PC-9 (cell line): ENCODE measurements at regions not wholly inside any gene's neighbourhood (a gene's known extent, or its start where the extent isn't known, plus 50 kb on each side); places are given as distances from the start of the nearest gene placed in this dataset.

Source experiments
- BruUV-seq: library from RNA; stranded (reverse); fragments of 400-500 nt; replicated peaks from 2 replicates; lab custom pipeline; 2021; lab: Mats Ljungman, UMichigan
- CTCF ChIA-PET: fragments of 300-600 bp; sonication (Branson Sonifier 250); formaldehyde crosslinking; loops from one replicate; lab custom pipeline; 2022; ENCODE audit warnings: antibody characterized with exemption; lab: Charles Lee
- POLR2A ChIA-PET: fragments of 300-600 bp; sonication (Branson Sonifier 250); formaldehyde crosslinking; loops from one replicate; lab custom pipeline; 2022; ENCODE audit warnings: antibody characterized with exemption; ENCODE audit not compliant: unreplicated experiment; lab: Charles Lee
- DNase-seq, 2 experiments: peaks; one replicate each; pipeline versions ENCODE4 v3.0.0 to v3.0.0-alpha.2; 2015 to 2022; ENCODE audit warnings: mixed read lengths in 1 of 2
- H2AFZ ChIP-seq: fragments of 200-600 bp; sonication (generic); 2 replicates; pipeline ENCODE4 v1.8.1; 2017; ENCODE audit warnings: antibody characterized with exemption
- H3F3A ChIP-seq: fragments of 200-600 bp; sonication (generic); 2 replicates; pipeline ENCODE4 v1.8.1; 2017; ENCODE audit warnings: antibody characterized with exemption, mild to moderate bottlenecking, low read depth; ENCODE audit not compliant: insufficient read depth
- H3K27ac ChIP-seq: fragments of 200-600 bp; sonication (generic); 2 replicates; pipeline ENCODE4 v1.6.1; 2016; ENCODE audit warnings: mixed run types
- H3K27me3 ChIP-seq: fragments of 200-600 bp; sonication (generic); 2 replicates; pipeline ENCODE4 v1.6.1; 2016; ENCODE audit warnings: low read depth, mixed run types; ENCODE audit not compliant: insufficient read depth
- H3K36me3 ChIP-seq: fragments of 200-600 bp; sonication (generic); 2 replicates; pipeline ENCODE4 v1.6.1; 2016; ENCODE audit warnings: low read depth, mixed run types
- H3K4me1 ChIP-seq: fragments of 200-600 bp; sonication (generic); replicated peaks from 2 replicates; pipeline ENCODE4 v1.6.1; 2016; ENCODE audit warnings: mixed run types; ENCODE audit not compliant: insufficient read depth
- H3K4me2 ChIP-seq: fragments of 200-600 bp; sonication (generic); 2 replicates; pipeline ENCODE4 v1.6.1; 2017; ENCODE audit warnings: mixed run types
- H3K4me3 ChIP-seq: fragments of 200-600 bp; sonication (generic); 2 replicates; pipeline ENCODE4 v1.6.1; 2016; ENCODE audit warnings: mixed run types
- H3K79me2 ChIP-seq: fragments of 200-600 bp; sonication (generic); 2 replicates; pipeline ENCODE4 v1.6.1; 2017; ENCODE audit warnings: low read depth, mixed run types
- H3K9me2 ChIP-seq: fragments of 200-600 bp; sonication (generic); 2 replicates; pipeline ENCODE4 v1.8.1; 2017; ENCODE audit warnings: mild to moderate bottlenecking; ENCODE audit not compliant: insufficient read depth
- H3K9me3 ChIP-seq: fragments of 200-600 bp; sonication (generic); 2 replicates; pipeline ENCODE4 v1.8.1; 2016; ENCODE audit warnings: low read depth; ENCODE audit not compliant: insufficient read depth
- H4K20me1 ChIP-seq: fragments of 200-600 bp; sonication (generic); 2 replicates; pipeline ENCODE4 v1.8.1; 2017; ENCODE audit not compliant: insufficient read depth
- EZH2 ChIP-seq: fragments of 200-600 bp; sonication (generic); IDR thresholded peaks from 2 replicates; pipeline ENCODE4 v1.8.0; 2017; ENCODE audit warnings: antibody characterized with exemption, low read depth
- intact Hi-C: fragments of 100-400 bp; cut with micrococcal nuclease; formaldehyde crosslinking; loops from one replicate; pipeline ENCODE4 v1.10.0; 2022; ENCODE audit not compliant: unreplicated experiment
- TF ChIP-seq, protein P1 (sequence below): fragments of 200-600 bp; sonication (generic); conservative IDR thresholded peaks from 2 replicates; pipeline ENCODE4 v1.6.1; 2017; ENCODE audit warnings: mixed run types, antibody characterized with exemption, mild to moderate bottlenecking, moderate library complexity

DNA sequence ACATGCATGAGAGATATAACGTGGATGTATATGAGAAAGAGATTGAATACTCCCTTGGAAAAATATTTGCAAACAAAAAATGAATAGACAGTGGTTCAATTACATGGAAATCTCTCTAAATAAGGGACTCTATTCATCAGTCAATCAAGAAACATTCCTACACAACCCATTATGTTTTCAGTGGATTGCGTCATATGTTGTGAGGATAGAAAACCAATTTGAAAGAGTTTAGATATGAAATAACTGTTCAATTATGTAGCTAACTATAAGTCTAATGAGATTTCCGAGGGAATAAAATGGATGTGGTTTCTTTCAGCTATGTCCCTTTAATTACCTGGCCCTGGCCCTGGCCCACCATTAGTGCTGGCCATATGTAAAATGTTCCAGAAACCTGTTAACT lies 86.7 kb upstream of the TMCO5A start:
- H3K4me3 ChIP-seq: no peak overlapping the region
- H3K36me3 ChIP-seq: no peaks in the 10 kb centered on the region
- intact Hi-C loops: no loop called here
- no TSS peak for BruUV-seq
- H3K4me1 ChIP-seq: no peaks in the 10 kb centered on the region
- H3F3A ChIP-seq: no peaks in the 10 kb centered on the region
- no peaks in the 10 kb centered on the region for H3K9me2 ChIP-seq
- TF ChIP-seq EZH2: no peak
- TF ChIP-seq, protein P1, sequence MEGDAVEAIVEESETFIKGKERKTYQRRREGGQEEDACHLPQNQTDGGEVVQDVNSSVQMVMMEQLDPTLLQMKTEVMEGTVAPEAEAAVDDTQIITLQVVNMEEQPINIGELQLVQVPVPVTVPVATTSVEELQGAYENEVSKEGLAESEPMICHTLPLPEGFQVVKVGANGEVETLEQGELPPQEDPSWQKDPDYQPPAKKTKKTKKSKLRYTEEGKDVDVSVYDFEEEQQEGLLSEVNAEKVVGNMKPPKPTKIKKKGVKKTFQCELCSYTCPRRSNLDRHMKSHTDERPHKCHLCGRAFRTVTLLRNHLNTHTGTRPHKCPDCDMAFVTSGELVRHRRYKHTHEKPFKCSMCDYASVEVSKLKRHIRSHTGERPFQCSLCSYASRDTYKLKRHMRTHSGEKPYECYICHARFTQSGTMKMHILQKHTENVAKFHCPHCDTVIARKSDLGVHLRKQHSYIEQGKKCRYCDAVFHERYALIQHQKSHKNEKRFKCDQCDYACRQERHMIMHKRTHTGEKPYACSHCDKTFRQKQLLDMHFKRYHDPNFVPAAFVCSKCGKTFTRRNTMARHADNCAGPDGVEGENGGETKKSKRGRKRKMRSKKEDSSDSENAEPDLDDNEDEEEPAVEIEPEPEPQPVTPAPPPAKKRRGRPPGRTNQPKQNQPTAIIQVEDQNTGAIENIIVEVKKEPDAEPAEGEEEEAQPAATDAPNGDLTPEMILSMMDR: no peak
- H4K20me1 ChIP-seq: no peaks in the 10 kb centered on the region
- CTCF ChIA-PET: no interaction called here
- POLR2A ChIA-PET: no interaction called here
- H2AFZ ChIP-seq: no peak overlapping the region
- DNase-seq: no peak
- no peaks in the 10 kb centered on the region for H3K9me3 ChIP-seq
- H3K79me2 ChIP-seq: no peaks in the 10 kb centered on the region
- no peak overlapping the region for H3K27ac ChIP-seq
- no peak overlapping the region for H3K4me2 ChIP-seq
- H3K27me3 ChIP-seq: no peaks in the 10 kb centered on the region

DNA sequence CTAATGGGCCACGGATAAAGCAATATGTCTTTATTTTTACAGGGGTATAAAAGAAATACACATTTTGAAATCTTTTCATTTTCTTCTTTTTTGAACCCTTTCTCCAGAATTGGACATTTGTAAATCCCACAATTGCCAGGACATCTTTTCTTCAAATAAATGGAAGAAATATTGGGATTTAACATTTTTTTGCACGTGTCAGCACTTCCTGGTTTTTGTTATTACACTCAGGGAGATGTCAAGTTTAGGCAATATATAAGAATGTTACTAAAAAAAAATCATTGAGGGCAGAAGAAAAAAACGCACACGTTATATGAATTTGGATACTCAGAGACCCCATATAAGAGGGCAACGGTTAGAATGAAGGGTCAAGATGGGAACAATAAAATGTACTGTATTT lies 78.3 kb upstream of the TMCO5A start:
- Histone ChIP-seq H3K4me3 (no peak overlapping the region), H3K27ac (no peak overlapping the region), H4K20me1 (no peaks in the 10 kb centered on the region), H3K79me2 (no peaks in the 10 kb centered on the region), H3K9me2 (no peaks in the 10 kb centered on the region), H3K4me2 (no peak overlapping the region), H3K27me3 (no peaks in the 10 kb centered on the region), H3K9me3 (no peaks in the 10 kb centered on the region), H3F3A (no peaks in the 10 kb centered on the region), H2AFZ (no peak overlapping the region), H3K4me1 (no peaks in the 10 kb centered on the region), H3K36me3 (no peaks in the 10 kb centered on the region)
- no TSS peak for BruUV-seq
- no peak for TF ChIP-seq EZH2
- TF ChIP-seq, protein P1: no peak
- DNase-seq: no peak
- POLR2A ChIA-PET: interaction anchor here (0.6 kb wide), 1 partner anchor 33 kb away, joined by 3 read pairs; no protein-coding TSS in a partner anchor
- intact Hi-C loops: no loop called here
- CTCF ChIA-PET: no interaction called here

DNA sequence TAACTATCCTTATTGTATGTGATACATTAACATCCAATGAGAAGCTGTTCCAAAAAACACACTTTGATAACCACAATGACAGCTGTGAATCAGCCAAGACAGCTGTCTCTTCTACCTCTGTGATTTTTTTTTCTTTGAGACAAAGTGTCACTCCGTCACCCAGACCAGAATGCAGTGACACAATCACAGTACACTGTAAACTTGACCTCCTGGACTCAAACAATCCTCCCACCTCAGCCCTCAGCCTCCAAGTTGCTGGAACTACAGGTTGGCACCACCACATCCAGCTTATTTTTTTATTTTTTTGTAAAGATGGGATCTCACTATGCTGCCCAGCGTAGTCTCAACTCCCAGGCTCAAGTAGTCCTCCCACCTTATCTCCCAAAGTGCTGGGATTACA lies 73.5 kb upstream of the TMCO5A start:
- Histone ChIP-seq H3K27me3 (no peaks in the 10 kb centered on the region), H3K27ac (no peak overlapping the region), H3K4me3 (no peak overlapping the region), H3K4me2 (no peak overlapping the region), H3K4me1 (no peaks in the 10 kb centered on the region), H2AFZ (no peak overlapping the region), H3K79me2 (no peaks in the 10 kb centered on the region), H3K9me2 (no peaks in the 10 kb centered on the region), H3K36me3 (no peaks in the 10 kb centered on the region), H3F3A (no peaks in the 10 kb centered on the region), H3K9me3 (no peaks in the 10 kb centered on the region), H4K20me1 (no peaks in the 10 kb centered on the region)
- DNase-seq: no peak
- no TSS peak for BruUV-seq
- no peak for TF ChIP-seq EZH2
- TF ChIP-seq, protein P1: no peak
- ChIA-PET POLR2A (no interaction called here), CTCF (no interaction called here)
- intact Hi-C loops: no loop called here
